Trophoblast cell (in vitro differentiated cells and primary cell): ENCODE measurements at regions not wholly inside any gene's neighbourhood (a gene's known extent, or its start where the extent isn't known, plus 50 kb on each side); places are given as distances from the start of the nearest gene placed in this dataset.
"Not testable (repeated sequence)": the region's sequence is repeated elsewhere in the genome, so short reads cannot be mapped to it uniquely, and the experiment has no call there.

Experiments
- DNase-seq, 2 donors: peaks; one replicate each; pipeline ENCODE4 v3.0.0-alpha.2; 2016
- H2AFZ ChIP-seq: 2 replicates; pipeline ENCODE4 v1.6.1; 2013; ENCODE audit warnings: low read length, moderate library complexity, mild to moderate bottlenecking; ENCODE audit not compliant: insufficient read depth, poor library complexity
- H2AK5ac ChIP-seq: 2 replicates; pipeline ENCODE4 v1.6.1; 2013; ENCODE audit warnings: mild to moderate bottlenecking, low read length
- H2BK120ac ChIP-seq: 2 replicates; pipeline ENCODE4 v1.6.1; 2013; ENCODE audit warnings: low read length, mild to moderate bottlenecking, moderate library complexity; ENCODE audit not compliant: insufficient read depth, poor library complexity
- H2BK12ac ChIP-seq: 2 replicates; pipeline ENCODE4 v1.6.1; 2013; ENCODE audit warnings: mild to moderate bottlenecking, low read length, moderate library complexity
- H2BK5ac ChIP-seq: 2 replicates; pipeline ENCODE4 v1.6.1; 2013; ENCODE audit warnings: low read length, low read depth, moderate library complexity, mild to moderate bottlenecking; ENCODE audit not compliant: poor library complexity
- H3K14ac ChIP-seq: 2 replicates; pipeline ENCODE4 v1.6.1; 2013; ENCODE audit warnings: mild to moderate bottlenecking, low read length
- H3K18ac ChIP-seq: 2 replicates; pipeline ENCODE4 v1.6.1; 2013; ENCODE audit warnings: mild to moderate bottlenecking, low read length
- H3K23ac ChIP-seq: 2 replicates; pipeline ENCODE4 v1.6.1; 2013; ENCODE audit warnings: low read length
- H3K27ac ChIP-seq: 2 replicates; pipeline ENCODE4 v1.5.1; 2013; ENCODE audit warnings: low read depth, mild to moderate bottlenecking, inconsistent platforms, low read length, moderate library complexity
- H3K27me3 ChIP-seq: 2 replicates; pipeline ENCODE4 v1.6.1; 2013; ENCODE audit warnings: inconsistent platforms, mild to moderate bottlenecking, low read length, moderate library complexity; ENCODE audit not compliant: insufficient read depth
- H3K36me3 ChIP-seq, 2 experiments: 1 replicate in 1 of 2; 2 replicates in 1 of 2; pipeline ENCODE4 v1.6.1; 2013; ENCODE audit warnings: low read length in 2 of 2, mild to moderate bottlenecking in 2 of 2, moderate library complexity in 1 of 2; ENCODE audit not compliant: insufficient read depth in 2 of 2, control insufficient read depth in 1 of 2
- H3K4ac ChIP-seq: 2 replicates; pipeline ENCODE4 v1.6.1; 2013; ENCODE audit warnings: low read depth, mild to moderate bottlenecking, low read length, moderate library complexity
- H3K4me1 ChIP-seq, 2 experiments: 1 replicate in 1 of 2; 2 replicates in 1 of 2; pipeline ENCODE4 v1.6.1; 2013; ENCODE audit warnings: low read length in 2 of 2, mild to moderate bottlenecking in 2 of 2, moderate library complexity in 1 of 2; ENCODE audit not compliant: insufficient read depth in 2 of 2, control insufficient read depth in 1 of 2
- H3K4me2 ChIP-seq: 2 replicates; pipeline ENCODE4 v1.6.1; 2013; ENCODE audit warnings: inconsistent platforms, mild to moderate bottlenecking, low read length, moderate library complexity
- H3K4me3 ChIP-seq: 2 replicates; pipeline ENCODE4 v1.5.1; 2013; ENCODE audit warnings: mild to moderate bottlenecking, low read depth, low read length, inconsistent platforms
- H3K79me1 ChIP-seq: one replicate; pipeline ENCODE4 v1.6.1; 2013; ENCODE audit warnings: low read length
- H3K79me2 ChIP-seq: 2 replicates; pipeline ENCODE4 v1.6.1; 2013; ENCODE audit warnings: low read length, mild to moderate bottlenecking; ENCODE audit not compliant: control insufficient read depth, insufficient read depth, poor library complexity
- H3K9ac ChIP-seq: 2 replicates; pipeline ENCODE4 v1.6.1; 2013; ENCODE audit warnings: mild to moderate bottlenecking, low read length
- H3K9me3 ChIP-seq: 2 replicates; pipeline ENCODE4 v1.6.1; 2013; ENCODE audit warnings: low read depth, mild to moderate bottlenecking, control low read depth, inconsistent platforms, low read length; ENCODE audit not compliant: insufficient read depth
- H4K12ac ChIP-seq: 2 replicates; pipeline ENCODE4 v1.6.1; 2013; ENCODE audit warnings: low read depth, mild to moderate bottlenecking, low read length, moderate library complexity
- H4K8ac ChIP-seq: 2 replicates; pipeline ENCODE4 v1.6.1; 2013; ENCODE audit warnings: low read depth, mild to moderate bottlenecking, low read length, moderate library complexity
- H4K91ac ChIP-seq: one replicate; pipeline ENCODE4 v1.6.1; 2013; ENCODE audit warnings: low read depth, mild to moderate bottlenecking, low read length, moderate library complexity
- WGBS: extraction: QIAGEN DNeasy Blood & Tissue Kit; methylation state at CpG from one replicate; pipeline ENCODE4 v1.1.7; 2013; ENCODE audit warnings: missing lambda C conversion rate; ENCODE audit not compliant: insufficient read length, insufficient coverage; ENCODE audit errors: extremely low coverage; 5-methylcytosine and 5-hydroxymethylcytosine counted together

- H3K9me3 ChIP-seq, H3K9ac ChIP-seq, H3K4ac ChIP-seq, H4K8ac ChIP-seq, H3K23ac ChIP-seq, H3K79me2 ChIP-seq, H4K12ac ChIP-seq, DNase-seq, H3K4me3 ChIP-seq, H3K4me1 ChIP-seq, H3K14ac ChIP-seq, H3K79me1 ChIP-seq, H2BK5ac ChIP-seq, H2AK5ac ChIP-seq, H3K27me3 ChIP-seq, H2BK120ac ChIP-seq, H2AFZ ChIP-seq, H4K91ac ChIP-seq, H3K4me2 ChIP-seq, H2BK12ac ChIP-seq, H3K27ac ChIP-seq, H3K18ac ChIP-seq, H3K36me3 ChIP-seq: not testable (repeated sequence)
- WGBS = no CpG with 5 or more reads among the region's 25 CpGs
Observed at GRCh38 chr6:26720663-26721218, 61.2 kb upstream of the ZNF322 start.

GRCh38 chr6:26730019-26730766 is 70.6 kb upstream of the ZNF322 start:
- H3K4me1 ChIP-seq, H3K14ac ChIP-seq, H3K4ac ChIP-seq, H3K4me3 ChIP-seq, H2BK5ac ChIP-seq, H4K8ac ChIP-seq, H3K18ac ChIP-seq, H3K36me3 ChIP-seq, H2BK120ac ChIP-seq, H3K4me2 ChIP-seq, H2AFZ ChIP-seq, H3K27me3 ChIP-seq, DNase-seq, H2BK12ac ChIP-seq, H4K12ac ChIP-seq, H3K79me1 ChIP-seq, H2AK5ac ChIP-seq, H3K79me2 ChIP-seq, H3K9ac ChIP-seq, H3K27ac ChIP-seq, H3K9me3 ChIP-seq, H3K23ac ChIP-seq, H4K91ac ChIP-seq: not testable (repeated sequence)
- no CpG with 5 or more reads among the region's 31 CpGs for WGBS

- not testable (repeated sequence) for H2AFZ ChIP-seq, H3K4me1 ChIP-seq, H3K27ac ChIP-seq, H3K79me1 ChIP-seq, H2BK5ac ChIP-seq, H3K14ac ChIP-seq, H3K9ac ChIP-seq, H3K36me3 ChIP-seq, H3K27me3 ChIP-seq, H3K18ac ChIP-seq, H3K4me2 ChIP-seq, H4K91ac ChIP-seq, H4K12ac ChIP-seq, H3K9me3 ChIP-seq, H3K4me3 ChIP-seq, H2BK12ac ChIP-seq, H2AK5ac ChIP-seq, H3K4ac ChIP-seq, DNase-seq, H4K8ac ChIP-seq, H2BK120ac ChIP-seq, H3K79me2 ChIP-seq, H3K23ac ChIP-seq
- no CpG with 5 or more reads among the region's 36 CpGs for WGBS
Observed at GRCh38 chr6:26734776-26735472, 75.4 kb upstream of the ZNF322 start.

- peaks cover 0 to 3% of the 10 kb centered on the region in 2 experiments for H3K4me1 ChIP-seq
- peak overlapping the region; percentile 85 for H3K23ac ChIP-seq
- no peaks in the 10 kb centered on the region for H3K79me1 ChIP-seq
- H2BK12ac ChIP-seq = no peak overlapping the region
- H4K12ac ChIP-seq = no peak overlapping the region
- no peak overlapping the region for H3K4me3 ChIP-seq
- no peak overlapping the region for H3K4ac ChIP-seq
- H3K14ac ChIP-seq = no peak overlapping the region
- H3K9ac ChIP-seq = no peak overlapping the region
- H3K36me3 ChIP-seq = no peaks in the 10 kb centered on the region
- H4K91ac ChIP-seq = no peak overlapping the region
- H3K27ac ChIP-seq = no peak overlapping the region
- DNase-seq = no peak
- H3K27me3 ChIP-seq = no peaks in the 10 kb centered on the region
- H3K79me2 ChIP-seq = no peaks in the 10 kb centered on the region
- H4K8ac ChIP-seq = no peak overlapping the region
- H3K9me3 ChIP-seq = no peaks in the 10 kb centered on the region
- no peak overlapping the region for H2BK5ac ChIP-seq
- no peak overlapping the region for H3K18ac ChIP-seq
- no peak overlapping the region for H2AFZ ChIP-seq
- no CpG with 5 or more reads among the region's 7 CpGs for WGBS
- H3K4me2 ChIP-seq = no peak overlapping the region
- H2AK5ac ChIP-seq = no peak overlapping the region
- H2BK120ac ChIP-seq = no peak overlapping the region
Observed at GRCh38 chr6:26739811-26740210, 80.3 kb upstream of the ZNF322 start.
